Cardiac septum (tissue), 1 donor: ENCODE measurements at regions not wholly inside any gene's neighbourhood (a gene's known extent, or its start where the extent isn't known, plus 50 kb on each side); places are given as distances from the start of the nearest gene placed in this dataset.

ENCODE experiments used
- DNase-seq: peaks from one replicate; pipeline ENCODE4 v3.0.0-alpha.2; 2020; ENCODE audit warnings: low spot score
- intact Hi-C: fragments of 100-400 bp; cut with DNase I; formaldehyde crosslinking; loops from one replicate; pipeline ENCODE4 v1.14.0; 2022
- donor health status: DM: no; HTN: no; CAD: no.

- no peak for DNase-seq
- intact Hi-C loops, result no loop called here
These were observed 115.0 kb upstream of the INPP4B start for GRCh38 chr4:142960867-142961644.

- DNase-seq, result no peak
- intact Hi-C loops, result no loop called here
These were observed 115.8 kb upstream of the INPP4B start for GRCh38 chr4:142961866-142962265.

GRCh38 chr4:142974328-142974727 lies 128.2 kb upstream of the INPP4B start:
- intact Hi-C loops, result no loop called here
- DNase-seq, result no peak

GRCh38 chr4:142975618-142976017 lies 129.5 kb upstream of the INPP4B start:
- intact Hi-C loops, result no loop called here
- DNase-seq, result no peak

GRCh38 chr4:142976482-142976881 lies 130.4 kb upstream of the INPP4B start:
- intact Hi-C loops, result no loop called here
- no peak for DNase-seq

GRCh38 chr4:142977182-142977581 lies 131.1 kb upstream of the INPP4B start:
- intact Hi-C loops, result no loop called here
- no peak for DNase-seq

GRCh38 chr4:142983065-142983464 lies 137.0 kb upstream of the INPP4B start:
- DNase-seq, result no peak
- intact Hi-C loops, result no loop called here

GRCh38 chr4:142983589-142983988 lies 137.5 kb upstream of the INPP4B start:
- no peak for DNase-seq
- intact Hi-C loops, result no loop called here

- intact Hi-C loops, result no loop called here
- DNase-seq, result no peak
These were observed 138.9 kb upstream of the INPP4B start for GRCh38 chr4:142984871-142985585.

GRCh38 chr4:143016171-143016570 lies 168.5 kb upstream of the USP38 start:
- intact Hi-C loops, result no loop called here
- no peak for DNase-seq

- intact Hi-C loops, result no loop called here
- DNase-seq, result no peak
These were observed 167.5 kb upstream of the USP38 start for GRCh38 chr4:143017210-143017609.

- no peak for DNase-seq
- intact Hi-C loops, result no loop called here
These were observed 165.4 kb upstream of the USP38 start for GRCh38 chr4:143019351-143019750.

GRCh38 chr4:143021384-143021783 lies 163.3 kb upstream of the USP38 start:
- no peak for DNase-seq
- intact Hi-C loops, result no loop called here

GRCh38 chr4:143023239-143023918 lies 161.3 kb upstream of the USP38 start:
- no peak for DNase-seq
- intact Hi-C loops, result no loop called here

- no peak for DNase-seq
- intact Hi-C loops, result loop anchor here (5.0 kb wide), 1 partner anchor 143 kb away; no protein-coding TSS in a partner anchor
These were observed 159.5 kb upstream of the USP38 start for GRCh38 chr4:143025081-143025704.

- intact Hi-C loops, result loop anchor here (5.0 kb wide), 1 partner anchor 144 kb away; no protein-coding TSS in a partner anchor
- DNase-seq, result no peak
These were observed 158.1 kb upstream of the USP38 start for GRCh38 chr4:143026459-143027170.

- intact Hi-C loops, result no loop called here
- no peak for DNase-seq
These were observed 149.1 kb upstream of the USP38 start for GRCh38 chr4:143035661-143036060.

GRCh38 chr4:143036443-143036842 lies 148.3 kb upstream of the USP38 start:
- intact Hi-C loops, result no loop called here
- DNase-seq, result no peak

- DNase-seq, result no peak
- intact Hi-C loops, result no loop called here
These were observed 138.3 kb upstream of the USP38 start for GRCh38 chr4:143046454-143046853.
